Liver (tissue), 3 donors: ENCODE measurements at regions not wholly inside any gene's neighbourhood (a gene's known extent, or its start where the extent isn't known, plus 50 kb on each side); places are given as distances from the start of the nearest gene placed in this dataset.

Experiments used
- FOXA1 ChIP-seq: IDR thresholded peaks from 2 replicates; pipeline ENCODE4 v1.6.1; 2016; ENCODE audit warnings: antibody characterized with exemption
- NR2F2 ChIP-seq: IDR thresholded peaks from 2 replicates; pipeline ENCODE4 v1.6.1; 2016; ENCODE audit warnings: antibody characterized with exemption
- RAD21 ChIP-seq, 2 donors: IDR thresholded peaks; 2 replicates each; pipeline ENCODE4 v1.6.1; 2016; ENCODE audit warnings: antibody characterized with exemption in 2 of 2, mild to moderate bottlenecking in 2 of 2
- YY1 ChIP-seq: IDR thresholded peaks from 2 replicates; pipeline ENCODE4 v1.6.1; 2016; ENCODE audit warnings: antibody characterized with exemption, mild to moderate bottlenecking
- TF ChIP-seq, protein P1 (sequence below): fragments of 150-350 bp; IDR thresholded peaks from 2 replicates; pipeline ENCODE4 v1.5.1; 2017; ENCODE audit warnings: improper control_type of control experiment, low read depth, low read length; ENCODE audit not compliant: missing input control
- TF ChIP-seq, protein P2 (sequence below): IDR thresholded peaks from 2 replicates; pipeline ENCODE4 v1.6.1; 2016; ENCODE audit warnings: antibody characterized with exemption, mild to moderate bottlenecking
- TF ChIP-seq, protein P3 (sequence below): IDR thresholded peaks from 2 replicates; pipeline ENCODE4 v1.6.1; 2016; ENCODE audit warnings: antibody characterized with exemption
- donor health status: healthy.
- donor health status: healthy.

DNA sequence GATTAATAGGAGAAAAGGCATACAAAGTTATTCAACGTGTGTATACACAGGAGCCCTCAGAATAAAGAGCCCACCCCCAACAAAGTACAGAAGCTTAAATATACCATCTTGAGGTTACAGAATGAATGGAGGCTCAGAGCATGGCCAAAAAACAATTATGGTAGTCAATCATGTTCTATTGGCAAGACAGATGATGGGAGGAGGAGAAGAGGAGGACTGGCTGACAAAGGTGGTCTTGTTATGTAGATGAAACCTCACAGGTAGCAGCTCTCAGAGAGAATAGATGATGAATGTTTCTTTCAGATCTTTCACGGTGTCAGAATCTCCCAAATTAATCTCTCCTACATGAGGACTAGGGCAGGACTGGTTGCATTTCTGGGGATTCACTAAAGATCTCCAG is 66.0 kb downstream of the ARL4C start:
- TF ChIP-seq, protein P1, sequence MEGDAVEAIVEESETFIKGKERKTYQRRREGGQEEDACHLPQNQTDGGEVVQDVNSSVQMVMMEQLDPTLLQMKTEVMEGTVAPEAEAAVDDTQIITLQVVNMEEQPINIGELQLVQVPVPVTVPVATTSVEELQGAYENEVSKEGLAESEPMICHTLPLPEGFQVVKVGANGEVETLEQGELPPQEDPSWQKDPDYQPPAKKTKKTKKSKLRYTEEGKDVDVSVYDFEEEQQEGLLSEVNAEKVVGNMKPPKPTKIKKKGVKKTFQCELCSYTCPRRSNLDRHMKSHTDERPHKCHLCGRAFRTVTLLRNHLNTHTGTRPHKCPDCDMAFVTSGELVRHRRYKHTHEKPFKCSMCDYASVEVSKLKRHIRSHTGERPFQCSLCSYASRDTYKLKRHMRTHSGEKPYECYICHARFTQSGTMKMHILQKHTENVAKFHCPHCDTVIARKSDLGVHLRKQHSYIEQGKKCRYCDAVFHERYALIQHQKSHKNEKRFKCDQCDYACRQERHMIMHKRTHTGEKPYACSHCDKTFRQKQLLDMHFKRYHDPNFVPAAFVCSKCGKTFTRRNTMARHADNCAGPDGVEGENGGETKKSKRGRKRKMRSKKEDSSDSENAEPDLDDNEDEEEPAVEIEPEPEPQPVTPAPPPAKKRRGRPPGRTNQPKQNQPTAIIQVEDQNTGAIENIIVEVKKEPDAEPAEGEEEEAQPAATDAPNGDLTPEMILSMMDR = no peak
- TF ChIP-seq RAD21 (IDR thresholded peaks at IDR 0.05) = no peak
- TF ChIP-seq FOXA1 = no peak
- TF ChIP-seq, protein P2, sequence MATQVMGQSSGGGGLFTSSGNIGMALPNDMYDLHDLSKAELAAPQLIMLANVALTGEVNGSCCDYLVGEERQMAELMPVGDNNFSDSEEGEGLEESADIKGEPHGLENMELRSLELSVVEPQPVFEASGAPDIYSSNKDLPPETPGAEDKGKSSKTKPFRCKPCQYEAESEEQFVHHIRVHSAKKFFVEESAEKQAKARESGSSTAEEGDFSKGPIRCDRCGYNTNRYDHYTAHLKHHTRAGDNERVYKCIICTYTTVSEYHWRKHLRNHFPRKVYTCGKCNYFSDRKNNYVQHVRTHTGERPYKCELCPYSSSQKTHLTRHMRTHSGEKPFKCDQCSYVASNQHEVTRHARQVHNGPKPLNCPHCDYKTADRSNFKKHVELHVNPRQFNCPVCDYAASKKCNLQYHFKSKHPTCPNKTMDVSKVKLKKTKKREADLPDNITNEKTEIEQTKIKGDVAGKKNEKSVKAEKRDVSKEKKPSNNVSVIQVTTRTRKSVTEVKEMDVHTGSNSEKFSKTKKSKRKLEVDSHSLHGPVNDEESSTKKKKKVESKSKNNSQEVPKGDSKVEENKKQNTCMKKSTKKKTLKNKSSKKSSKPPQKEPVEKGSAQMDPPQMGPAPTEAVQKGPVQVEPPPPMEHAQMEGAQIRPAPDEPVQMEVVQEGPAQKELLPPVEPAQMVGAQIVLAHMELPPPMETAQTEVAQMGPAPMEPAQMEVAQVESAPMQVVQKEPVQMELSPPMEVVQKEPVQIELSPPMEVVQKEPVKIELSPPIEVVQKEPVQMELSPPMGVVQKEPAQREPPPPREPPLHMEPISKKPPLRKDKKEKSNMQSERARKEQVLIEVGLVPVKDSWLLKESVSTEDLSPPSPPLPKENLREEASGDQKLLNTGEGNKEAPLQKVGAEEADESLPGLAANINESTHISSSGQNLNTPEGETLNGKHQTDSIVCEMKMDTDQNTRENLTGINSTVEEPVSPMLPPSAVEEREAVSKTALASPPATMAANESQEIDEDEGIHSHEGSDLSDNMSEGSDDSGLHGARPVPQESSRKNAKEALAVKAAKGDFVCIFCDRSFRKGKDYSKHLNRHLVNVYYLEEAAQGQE = no peak
- TF ChIP-seq, protein P3, sequence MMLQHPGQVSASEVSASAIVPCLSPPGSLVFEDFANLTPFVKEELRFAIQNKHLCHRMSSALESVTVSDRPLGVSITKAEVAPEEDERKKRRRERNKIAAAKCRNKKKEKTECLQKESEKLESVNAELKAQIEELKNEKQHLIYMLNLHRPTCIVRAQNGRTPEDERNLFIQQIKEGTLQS = no peak
- TF ChIP-seq YY1 = no peak
- no peak for TF ChIP-seq NR2F2
